GM19351 (cell line): ENCODE measurements at regions not wholly inside any gene's neighbourhood (a gene's known extent, or its start where the extent isn't known, plus 50 kb on each side); places are given as distances from the start of the nearest gene placed in this dataset.
"Not testable (repeated sequence)": the region's sequence is repeated elsewhere in the genome, so short reads cannot be mapped to it uniquely, and the experiment has no call there.

Experiments used
- ATAC-seq: cut with Tn5 transposase; IDR thresholded peaks from one replicate; pipeline ENCODE4 v1.9.1; 2021; ENCODE audit warnings: mild to moderate bottlenecking, moderate library complexity; ENCODE audit not compliant: unreplicated experiment

DNA sequence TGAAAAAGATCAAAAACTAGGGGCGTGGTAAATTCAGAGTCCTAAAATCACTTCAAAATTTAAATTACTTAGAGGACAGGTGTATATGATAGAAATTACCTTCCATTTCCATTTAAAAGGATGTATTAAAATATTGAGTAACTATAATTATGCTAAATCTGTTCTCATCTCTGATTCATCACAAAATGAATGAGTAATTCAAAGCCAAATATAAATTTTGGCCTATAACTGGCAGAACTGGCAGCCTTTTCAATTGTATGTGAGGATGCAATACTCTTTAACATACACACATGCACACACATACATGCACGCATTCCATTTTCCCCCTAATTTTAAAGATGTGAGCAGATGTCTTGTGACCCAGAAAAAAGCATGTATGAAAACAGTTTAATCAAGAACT is 194.6 kb downstream of the EPM2A start:
- ATAC-seq: no peak

DNA sequence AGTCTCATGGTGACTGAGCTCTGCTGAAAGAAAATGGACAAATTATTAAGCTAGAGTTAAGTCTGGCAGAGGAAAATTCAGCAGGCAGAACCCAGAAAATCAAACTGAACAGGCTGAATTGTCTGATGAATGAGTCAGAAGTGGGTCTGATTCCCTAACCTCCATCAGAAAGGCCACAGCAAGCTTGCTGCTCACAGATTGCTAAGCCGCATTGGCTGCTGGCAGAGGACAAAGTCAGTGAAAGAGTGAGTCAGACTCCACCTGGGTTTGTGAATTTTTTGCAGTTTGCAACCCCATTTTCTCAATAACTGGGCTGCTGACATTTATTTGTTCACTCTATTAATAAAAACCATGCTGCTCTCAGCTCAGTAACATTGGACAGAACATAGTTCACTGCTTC is 191.3 kb downstream of the EPM2A start:
- no peak for ATAC-seq

DNA sequence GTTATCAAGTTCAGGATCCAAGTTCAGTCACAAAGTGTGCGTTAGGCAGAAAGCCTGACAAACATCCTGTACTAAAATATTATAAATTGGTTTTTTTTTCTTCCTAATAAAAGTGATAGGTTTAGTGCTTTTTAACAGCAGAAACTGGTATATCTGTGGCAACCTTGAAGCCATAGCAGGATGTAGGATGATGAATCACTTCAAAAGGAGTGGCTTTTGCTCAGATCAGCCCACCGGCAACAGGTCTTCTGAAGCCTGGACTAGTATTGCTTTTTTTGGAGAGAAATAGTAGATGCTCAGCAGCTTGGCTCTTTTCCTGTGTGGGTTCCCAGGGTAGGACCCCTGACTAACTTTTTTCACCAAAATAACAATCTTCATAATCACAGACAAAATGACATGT is 190.8 kb downstream of the EPM2A start:
- no peak for ATAC-seq

DNA sequence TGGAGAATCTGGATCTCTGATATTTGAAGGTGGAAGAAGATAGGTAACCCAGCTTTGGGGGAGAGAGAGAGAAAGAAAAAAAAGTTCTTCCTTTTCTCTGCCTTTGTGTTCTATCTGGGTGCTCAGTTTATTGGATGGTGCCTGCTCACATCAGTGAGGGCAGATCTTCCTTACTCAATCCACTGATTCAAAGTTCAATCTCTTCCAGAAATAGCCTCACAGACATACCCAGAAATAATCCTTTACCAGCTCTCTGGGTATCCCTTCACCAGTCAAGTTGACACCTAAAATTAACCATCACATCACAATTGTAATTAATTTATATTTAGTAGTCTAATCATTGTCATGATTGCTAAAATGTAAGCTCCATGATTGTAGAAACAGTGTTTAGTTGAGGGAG is 189.1 kb downstream of the EPM2A start:
- ATAC-seq: no peak

DNA sequence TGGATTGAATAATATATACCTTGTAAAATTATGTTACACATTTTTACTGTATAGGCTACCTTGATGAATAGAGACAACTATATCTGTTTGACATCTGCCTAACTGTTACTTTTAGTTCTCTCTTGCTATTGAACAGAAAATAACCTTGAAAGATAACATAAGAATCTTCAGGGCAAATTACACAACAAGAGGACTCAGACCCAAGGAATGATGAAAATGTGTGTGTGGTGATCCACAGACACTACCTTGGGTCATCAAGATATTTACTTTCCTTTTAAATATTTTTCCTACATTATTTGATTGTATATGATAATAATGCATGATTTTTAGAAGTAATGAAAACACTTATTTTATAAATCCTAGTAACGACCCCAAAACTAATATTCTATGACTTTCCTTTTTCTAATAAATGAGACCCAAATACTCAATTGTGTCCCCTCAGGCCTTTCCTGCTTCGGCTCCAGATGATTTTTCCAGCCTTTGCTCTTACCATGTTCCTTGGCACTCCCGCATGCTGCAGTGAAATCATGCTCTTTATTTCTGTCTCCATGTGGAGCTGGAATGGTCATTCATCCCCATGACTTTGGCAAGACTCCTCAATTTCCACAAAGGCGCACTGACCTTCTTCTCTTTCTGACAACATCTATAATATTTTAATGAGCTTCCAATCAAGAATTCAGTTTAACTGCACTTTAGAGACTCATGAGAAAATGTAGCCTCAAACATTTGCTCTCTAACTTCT is 187.6 kb downstream of the EPM2A start:
- ATAC-seq: no peak

DNA sequence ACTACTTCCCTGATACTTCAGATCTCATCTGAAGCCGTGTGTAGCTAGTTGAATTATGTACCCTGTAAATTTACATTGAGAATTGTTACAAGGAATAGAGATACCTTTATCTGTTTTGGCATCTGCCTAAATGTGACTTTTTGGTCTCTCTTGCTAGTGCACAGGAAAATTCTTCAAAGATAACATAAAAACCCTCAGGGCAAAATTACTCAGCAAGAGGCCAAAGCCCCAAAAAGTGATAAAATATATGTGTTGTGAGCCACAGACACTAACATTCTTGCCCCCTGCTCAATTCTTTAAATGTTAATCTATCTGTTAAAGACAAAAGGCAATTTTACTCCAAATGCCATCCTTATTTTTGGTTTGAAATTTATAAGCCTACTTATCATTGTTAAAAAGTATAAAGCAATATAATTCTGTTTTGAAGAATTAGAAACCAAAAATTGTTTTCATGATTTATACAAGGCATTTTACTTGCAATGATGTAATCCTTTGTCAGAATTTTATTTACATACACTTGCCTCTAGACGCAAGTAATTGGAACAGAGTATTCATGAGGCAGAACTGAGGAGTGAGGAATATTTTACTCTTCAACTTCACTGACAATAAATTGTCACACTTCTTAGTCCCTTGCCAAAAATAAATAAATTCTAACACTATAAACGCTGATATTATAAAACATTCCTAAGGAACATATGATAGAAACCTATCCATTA is 186.2 kb downstream of the EPM2A start:
- ATAC-seq: no peak

DNA sequence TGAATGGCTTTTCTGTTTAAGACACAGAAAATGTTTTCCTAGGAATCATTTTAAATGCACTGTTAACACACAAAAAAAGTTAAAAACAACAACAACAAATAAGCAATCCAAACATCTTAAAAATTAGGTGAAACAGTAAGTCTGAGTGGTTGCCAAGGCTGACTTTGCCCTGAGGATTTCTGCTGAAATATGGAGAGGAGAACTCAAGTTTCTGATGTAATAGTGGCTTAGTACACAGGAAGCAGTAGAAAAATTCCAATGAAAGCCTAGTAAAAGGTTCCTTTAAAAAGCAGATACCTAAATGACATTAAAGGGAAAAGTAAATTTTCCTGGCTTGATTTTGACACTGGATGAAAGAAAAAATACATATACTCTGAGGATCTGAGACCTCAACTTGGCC is 184.2 kb downstream of the EPM2A start:
- ATAC-seq: no peak

DNA sequence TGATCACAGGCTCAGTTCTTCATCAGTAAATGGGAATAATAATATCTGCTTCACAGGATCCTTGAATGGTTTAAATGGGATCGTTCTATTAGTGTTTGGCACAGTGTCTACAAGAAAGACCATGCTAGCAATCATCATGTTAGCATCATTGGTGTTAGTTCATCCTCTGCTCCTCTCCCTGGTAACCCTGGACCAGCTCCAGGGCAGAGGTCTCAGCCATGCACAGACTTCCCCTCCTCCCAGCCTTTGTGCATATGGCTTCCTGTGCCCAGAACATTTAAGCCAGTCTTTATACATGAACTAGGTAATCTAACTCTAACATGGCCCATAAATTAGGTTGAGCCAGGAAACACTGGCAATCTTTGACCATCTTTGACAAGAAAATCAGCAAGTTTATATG is 180.2 kb downstream of the EPM2A start:
- ATAC-seq: no peak

DNA sequence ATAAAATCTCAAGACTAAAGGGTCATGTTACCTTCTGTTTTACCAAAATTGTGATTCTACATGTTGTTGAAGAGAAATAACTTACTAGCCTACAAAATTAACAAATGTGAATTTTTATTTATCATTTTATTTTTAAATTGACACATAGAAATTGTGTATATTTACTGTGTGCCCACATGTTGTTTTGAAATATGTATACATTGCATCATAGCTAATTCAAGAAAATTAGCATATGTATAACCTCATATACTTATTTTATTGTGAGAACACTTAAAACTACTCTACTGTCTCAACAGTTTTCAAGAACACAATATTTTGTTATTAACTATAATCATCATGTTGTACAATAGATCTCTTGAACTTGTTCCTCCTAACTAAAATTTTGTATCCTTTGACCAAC is 177.8 kb downstream of the EPM2A start:
- ATAC-seq: no peak

DNA sequence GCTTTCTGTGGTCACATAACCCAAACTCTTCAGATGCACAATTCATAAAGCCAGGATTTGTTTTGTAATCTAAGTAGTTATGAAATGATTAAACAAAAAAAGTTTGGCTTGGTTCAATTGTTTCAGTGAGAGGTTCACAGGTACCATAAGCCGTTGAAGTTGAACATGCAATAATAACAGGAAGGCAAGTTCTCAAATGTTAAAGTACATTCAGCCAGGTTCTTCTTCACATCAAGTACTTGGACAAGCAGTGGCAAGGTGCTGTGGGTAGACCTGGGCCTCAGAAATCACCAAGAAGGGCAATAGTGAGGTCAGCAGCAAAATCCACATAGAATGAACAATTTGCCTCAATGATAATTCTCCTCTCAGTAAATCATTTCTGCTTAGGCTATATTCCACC is 175.5 kb downstream of the EPM2A start:
- no peak for ATAC-seq

DNA sequence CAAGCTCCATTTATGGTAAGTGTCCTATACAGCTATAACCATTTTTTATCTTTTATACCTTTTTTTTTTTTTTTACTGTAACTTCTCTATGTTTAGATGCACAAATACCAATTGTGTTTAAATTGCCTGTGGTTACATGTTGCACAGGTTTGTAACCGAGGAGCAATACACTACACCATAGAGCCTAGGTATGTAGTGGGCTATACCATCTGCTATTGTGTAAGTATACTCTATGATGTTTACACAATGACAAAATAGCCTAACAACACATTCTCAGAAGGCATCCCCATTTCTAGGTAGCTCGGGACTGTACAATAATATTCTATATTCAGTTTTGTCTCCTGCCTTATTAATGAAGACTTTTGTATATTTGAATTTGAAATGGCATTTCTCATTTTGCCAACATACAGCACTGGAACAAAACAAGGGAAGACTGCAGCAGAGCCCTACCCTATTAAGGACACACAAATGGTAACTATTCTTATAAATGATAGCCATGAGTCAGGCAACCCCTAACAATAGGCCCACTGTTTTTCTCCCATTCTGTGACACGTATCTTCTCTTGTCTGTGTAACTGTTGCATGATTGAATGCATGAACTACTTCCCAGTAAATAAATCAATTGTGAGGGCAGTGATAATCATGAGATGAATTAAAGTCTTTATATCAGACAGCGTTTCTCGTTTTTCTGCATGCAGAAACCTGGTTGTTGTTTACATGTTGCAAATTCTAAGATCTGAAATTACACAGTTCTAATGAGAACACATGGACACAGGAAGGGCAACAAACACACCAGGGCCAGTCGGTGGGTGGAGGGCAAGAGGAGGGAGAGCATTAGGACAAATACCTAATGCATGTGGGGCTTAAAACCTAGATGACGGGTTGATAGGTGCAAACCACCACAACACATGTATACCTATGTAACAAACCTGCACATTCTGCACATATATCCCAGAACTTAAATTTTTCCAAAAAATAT is 173.9 kb downstream of the EPM2A start:
- ATAC-seq: no peak

DNA sequence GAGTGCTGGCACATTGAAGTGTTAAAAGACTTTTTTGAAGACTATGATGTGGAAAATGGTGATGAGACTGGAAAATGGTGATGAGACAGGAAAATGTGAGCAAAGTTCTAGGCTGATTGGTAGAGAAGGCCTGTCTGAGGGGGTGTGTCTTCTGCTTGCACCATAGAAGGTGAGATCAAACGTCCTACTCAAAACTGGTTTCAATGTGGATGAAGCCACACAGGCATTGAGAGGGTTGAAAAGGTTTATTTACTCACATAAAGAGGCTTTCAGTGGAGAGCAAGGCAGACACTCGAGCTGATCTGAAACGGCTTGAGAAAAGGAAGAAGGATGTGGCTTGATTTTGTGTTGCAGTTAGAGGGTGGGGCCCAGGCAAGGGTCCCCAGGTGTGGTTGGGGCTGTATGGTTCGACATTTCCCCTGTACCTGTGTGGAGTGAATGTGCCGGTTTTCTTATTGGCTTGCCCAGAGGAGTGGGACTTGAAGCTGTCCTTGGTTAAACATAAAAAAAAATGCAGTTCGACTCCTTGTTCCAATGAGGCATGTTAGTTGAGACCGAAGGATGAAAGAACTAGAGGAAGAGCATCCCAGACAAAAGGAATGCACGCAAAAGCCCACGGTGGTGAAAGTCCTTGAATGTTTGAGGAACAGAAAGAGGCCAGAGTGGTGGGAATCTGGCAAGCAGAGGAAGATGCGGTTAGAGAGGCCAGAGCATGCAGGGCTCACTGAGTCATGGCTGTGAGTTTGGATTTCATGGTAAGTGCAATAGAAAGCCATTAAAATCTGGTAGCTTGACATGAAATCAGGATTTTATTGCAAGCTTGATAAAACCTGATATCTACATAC is 172.3 kb downstream of the EPM2A start:
- no peak for ATAC-seq

DNA sequence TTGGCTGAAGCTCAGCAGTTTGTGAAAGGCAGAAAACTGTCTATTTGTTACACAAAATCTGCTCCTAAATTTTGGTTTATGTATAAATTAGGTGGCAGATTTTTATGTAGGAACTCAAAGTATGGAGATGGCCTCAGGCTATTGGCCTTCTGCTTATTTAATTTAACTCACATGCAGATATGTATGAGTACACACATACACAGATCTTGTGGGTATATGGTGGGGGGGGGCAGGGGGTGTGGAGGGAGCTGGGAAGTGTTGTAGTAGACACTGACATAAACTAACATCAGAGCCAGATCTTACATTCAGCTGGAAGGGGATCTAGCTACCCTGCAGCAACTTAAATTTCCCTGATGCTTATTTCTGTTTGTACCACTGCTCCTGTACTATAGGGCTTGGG is 170.8 kb downstream of the EPM2A start:
- ATAC-seq: no peak

DNA sequence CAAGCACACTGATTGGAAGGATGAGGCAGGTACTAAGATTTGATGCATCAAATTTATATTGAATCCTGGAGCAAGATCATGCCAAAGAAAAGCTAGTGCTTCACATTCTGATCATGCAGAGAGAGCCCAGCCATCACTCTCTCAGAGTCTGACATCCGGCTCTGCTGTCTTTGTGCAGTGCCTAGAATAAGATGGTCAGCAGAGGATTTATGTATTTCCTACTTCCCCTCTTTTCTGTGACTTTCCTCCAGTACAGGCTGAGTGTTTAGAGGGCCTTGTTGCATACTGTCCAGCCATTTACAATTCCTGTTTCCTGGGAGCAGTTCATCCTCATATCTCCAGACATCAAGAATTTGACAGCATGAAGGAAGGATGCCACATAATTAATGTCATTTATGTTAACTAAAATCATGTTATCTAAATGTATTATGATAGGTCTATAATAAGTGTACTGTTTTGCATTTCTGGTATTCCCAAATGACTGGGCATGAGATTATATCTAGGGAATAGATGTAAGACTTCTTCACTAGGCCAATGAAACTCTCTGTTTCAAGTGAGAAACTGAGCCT is 167.6 kb downstream of the EPM2A start:
- ATAC-seq: no peak

DNA sequence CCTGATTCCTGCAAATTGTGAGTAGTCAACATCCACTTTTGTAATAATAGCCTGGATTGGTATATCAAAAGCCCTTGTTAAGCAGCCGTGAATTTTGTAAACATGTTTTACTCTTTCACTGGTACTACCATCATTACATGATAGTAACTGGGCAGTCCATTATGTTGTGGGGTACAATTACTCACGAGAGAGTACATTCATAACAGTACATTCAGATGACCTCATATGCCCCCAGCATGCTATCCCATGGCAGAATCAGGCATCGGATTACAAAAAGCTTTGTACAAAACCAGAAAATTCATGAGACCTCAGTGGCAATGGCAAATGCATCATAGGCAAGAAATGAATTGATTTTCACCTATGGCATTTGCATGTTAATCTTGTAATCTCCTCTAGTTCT is 166.2 kb downstream of the EPM2A start:
- no peak for ATAC-seq

DNA sequence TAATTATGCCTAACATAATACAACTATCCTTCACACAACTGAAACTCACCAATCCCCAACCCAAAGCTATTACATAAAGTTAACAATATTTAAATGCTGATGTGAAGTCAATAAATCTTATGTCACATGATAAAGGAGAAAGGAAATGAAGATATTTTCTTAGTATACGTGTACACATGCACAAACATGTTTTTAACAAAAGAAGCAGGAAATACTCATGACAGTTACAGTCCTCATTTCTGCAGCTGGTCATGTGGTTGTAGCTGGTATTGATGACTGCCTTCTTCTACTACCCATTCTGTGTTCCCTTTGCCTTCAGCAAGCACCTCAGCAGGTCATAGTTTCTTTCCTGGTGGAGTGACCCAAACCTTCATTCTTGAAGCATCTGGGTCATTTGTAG is 165.0 kb downstream of the EPM2A start:
- ATAC-seq: not testable (repeated sequence)

DNA sequence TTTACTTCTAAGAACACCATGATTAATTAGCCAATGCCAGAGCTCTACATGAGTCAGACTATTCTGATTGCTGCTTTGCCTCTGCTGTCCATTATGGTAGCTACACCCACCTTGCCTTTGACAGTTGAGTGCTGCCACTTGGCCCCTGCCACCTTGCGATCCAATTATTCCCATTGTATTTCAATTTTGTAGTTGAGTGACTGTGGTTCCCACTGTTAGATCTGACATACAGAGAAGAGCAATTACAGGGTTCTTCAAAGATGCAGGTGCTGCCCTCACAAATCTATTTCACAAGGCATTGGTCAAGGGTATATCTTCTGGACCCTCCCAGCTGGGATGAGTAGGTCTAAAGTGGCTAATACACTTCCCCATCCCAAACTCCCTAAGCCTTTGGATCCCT is 161.1 kb downstream of the EPM2A start:
- not testable (repeated sequence) for ATAC-seq
